Neural crest cell (in vitro differentiated cells): ENCODE measurements at regions not wholly inside any gene's neighbourhood (a gene's known extent, or its start where the extent isn't known, plus 50 kb on each side); places are given as distances from the start of the nearest gene placed in this dataset.
"Not testable (repeated sequence)": the region's sequence is repeated elsewhere in the genome, so short reads cannot be mapped to it uniquely, and the experiment has no call there.

Source experiments
- DNase-seq: peaks from one replicate; pipeline ENCODE4 v3.0.0; 2021; ENCODE audit warnings: low read depth, mixed read lengths, low spot score
- H3K27ac Mint-ChIP-seq: one replicate; pipeline ENCODE4 v1.8.0; 2021; ENCODE audit warnings: mild to moderate bottlenecking, mixed read lengths; ENCODE audit not compliant: unreplicated experiment
- H3K27me3 Mint-ChIP-seq: 2 replicates; pipeline ENCODE4 v1.8.0; 2021; ENCODE audit warnings: low read depth, mild to moderate bottlenecking, mixed read lengths
- H3K36me3 Mint-ChIP-seq: 2 replicates; pipeline ENCODE4 v1.8.0; 2021; ENCODE audit warnings: low read depth, mild to moderate bottlenecking, mixed read lengths
- H3K4me1 Mint-ChIP-seq: 2 replicates; pipeline ENCODE4 v1.8.0; 2021; ENCODE audit warnings: mixed read lengths
- H3K4me3 Mint-ChIP-seq: one replicate; pipeline ENCODE4 v1.8.0; 2021; ENCODE audit warnings: mild to moderate bottlenecking, mixed read lengths
- H3K9me3 Mint-ChIP-seq: 2 replicates; pipeline ENCODE4 v1.8.0; 2021; ENCODE audit warnings: mixed read lengths
- CTCF ChIP-seq: fragments of 200-600 bp; sonication (generic); conservative IDR thresholded peaks from 2 replicates; pipeline ENCODE4 v1.5.0; 2021; ENCODE audit warnings: antibody characterized with exemption, mild to moderate bottlenecking

- TF ChIP-seq CTCF: no peak
- Mint-ChIP-seq H3K27ac (no peak overlapping the region), H3K4me3 (no peak overlapping the region), H3K36me3 (no peaks in the 10 kb centered on the region), H3K4me1 (peaks cover 9% of the 10 kb centered on the region), H3K27me3 (no peaks in the 10 kb centered on the region), H3K9me3 (no peaks in the 10 kb centered on the region)
- DNase-seq: no peak
Measured at GRCh38 chr5:123699571-123699970, 187.6 kb downstream of the CSNK1G3 start.

GRCh38 chr5:123698937-123699336, 187.0 kb downstream of the CSNK1G3 start:
- not testable (repeated sequence) for H3K9me3 Mint-ChIP-seq, H3K36me3 Mint-ChIP-seq, H3K4me1 Mint-ChIP-seq, H3K4me3 Mint-ChIP-seq, H3K27ac Mint-ChIP-seq, DNase-seq, H3K27me3 Mint-ChIP-seq

GRCh38 chr5:123696921-123697341, 185.0 kb downstream of the CSNK1G3 start:
- H3K27me3 Mint-ChIP-seq: no peaks in the 10 kb centered on the region
- no peak overlapping the region for H3K27ac Mint-ChIP-seq
- DNase-seq: no peak
- no peaks in the 10 kb centered on the region for H3K9me3 Mint-ChIP-seq
- TF ChIP-seq CTCF: no peak
- H3K4me1 Mint-ChIP-seq: peaks cover 9% of the 10 kb centered on the region
- no peak overlapping the region for H3K4me3 Mint-ChIP-seq
- no peaks in the 10 kb centered on the region for H3K36me3 Mint-ChIP-seq

GRCh38 chr5:123690821-123691220, 178.8 kb downstream of the CSNK1G3 start:
- DNase-seq: no peak
- TF ChIP-seq CTCF: no peak
- peaks cover 5% of the 10 kb centered on the region for H3K4me1 Mint-ChIP-seq
- H3K9me3 Mint-ChIP-seq: peaks cover 21% of the 10 kb centered on the region
- no peaks in the 10 kb centered on the region for H3K27me3 Mint-ChIP-seq
- H3K4me3 Mint-ChIP-seq: no peak overlapping the region
- no peak overlapping the region for H3K27ac Mint-ChIP-seq
- H3K36me3 Mint-ChIP-seq: peaks cover 11% of the 10 kb centered on the region

GRCh38 chr5:123681061-123681460, 169.1 kb downstream of the CSNK1G3 start:
- no peaks in the 10 kb centered on the region for H3K4me1 Mint-ChIP-seq
- no peak for TF ChIP-seq CTCF
- H3K9me3 Mint-ChIP-seq: peaks cover 29% of the 10 kb centered on the region
- H3K27ac Mint-ChIP-seq: no peak overlapping the region
- DNase-seq: no peak
- H3K27me3 Mint-ChIP-seq: no peaks in the 10 kb centered on the region
- no peak overlapping the region for H3K4me3 Mint-ChIP-seq
- H3K36me3 Mint-ChIP-seq: peaks cover 52% of the 10 kb centered on the region

GRCh38 chr5:123673107-123673506, 161.1 kb downstream of the CSNK1G3 start:
- no peak for DNase-seq
- Mint-ChIP-seq H3K27me3 (no peaks in the 10 kb centered on the region), H3K27ac (peak overlapping the region; percentile 73), H3K4me3 (no peak overlapping the region), H3K4me1 (peaks cover 40% of the 10 kb centered on the region), H3K36me3 (peaks cover 22% of the 10 kb centered on the region), H3K9me3 (peaks cover 4% of the 10 kb centered on the region)
- no peak for TF ChIP-seq CTCF
